ENCODE measurements at regions not wholly inside any gene's neighbourhood (a gene's known extent, or its start where the extent isn't known, plus 50 kb on each side); places are given as distances from the start of the nearest gene placed in this dataset.

DNA sequence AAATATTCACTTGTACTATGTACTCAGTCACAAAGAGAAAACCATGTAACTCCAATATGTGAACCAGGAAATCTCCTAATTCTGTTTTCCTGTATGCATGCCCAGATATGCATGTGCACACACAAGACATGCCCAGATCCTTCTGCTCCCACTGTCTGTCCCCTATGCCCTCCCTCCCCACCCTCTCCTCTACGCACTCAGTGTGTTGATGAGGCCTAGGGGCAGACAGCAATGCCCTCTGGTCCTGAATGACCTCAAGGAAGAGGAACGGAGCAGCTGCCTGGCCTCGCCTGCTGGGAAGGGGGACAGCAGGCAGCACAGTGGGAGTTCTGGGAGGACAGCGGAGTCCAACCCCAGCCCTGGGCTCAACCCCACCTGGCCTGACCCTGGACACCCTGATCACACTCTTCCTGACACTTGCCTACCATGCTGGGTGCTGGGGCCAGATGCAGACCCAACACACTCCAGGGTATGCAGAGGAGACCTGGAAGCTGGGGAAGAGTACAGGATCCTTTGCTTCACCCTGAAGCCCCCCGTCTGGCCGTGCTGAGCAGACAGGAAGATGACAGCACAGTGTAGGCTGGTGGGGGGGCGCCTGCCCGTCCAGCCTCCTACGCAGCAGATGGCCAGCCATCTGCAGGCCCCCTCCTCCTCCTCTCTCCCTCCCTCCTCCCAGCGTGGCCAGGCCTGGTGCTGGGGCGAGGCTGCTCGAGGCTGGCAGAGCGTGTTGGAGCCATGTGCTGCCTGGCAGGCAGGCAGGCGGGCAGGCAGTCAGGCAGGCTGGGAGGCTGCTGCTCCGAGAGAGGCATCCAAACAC, 106.6 kb upstream of the NCOR2 start:
- TF ChIP-seq CTCF (IDR thresholded peaks at IDR 0.05; ENCODE audit: insufficient read depth, low read length) (no peak), POLR2AphosphoS5 (IDR thresholded peaks at IDR 0.05; ENCODE audit: low read depth) (no peak), REST (IDR thresholded peaks at IDR 0.05; ENCODE audit: insufficient replicate concordance, low read depth) (no peak), GABPA (IDR thresholded peaks at IDR 0.05; ENCODE audit: low read depth) (no peak), SPI1 (IDR thresholded peaks at IDR 0.05; ENCODE audit: borderline replicate concordance, low read depth) (no peak)
